H1 (cell line): ENCODE measurements at regions not wholly inside any gene's neighbourhood (a gene's known extent, or its start where the extent isn't known, plus 50 kb on each side); places are given as distances from the start of the nearest gene placed in this dataset.

Source experiments
- CTCF ChIA-PET: fragments of 300-600 bp; sonication (Branson Sonifier 250); formaldehyde crosslinking; loops from one replicate; lab custom pipeline; 2021; ENCODE audit not compliant: partially characterized antibody; lab: Charles Lee
- POLR2A ChIA-PET: fragments of 300-600 bp; sonication (Branson Sonifier 250); formaldehyde crosslinking; loops from one replicate; lab custom pipeline; 2021; ENCODE audit warnings: inconsistent platforms; ENCODE audit not compliant: partially characterized antibody; lab: Charles Lee
- DNase-seq, 2 experiments: peaks; one replicate each; pipeline versions ENCODE4 v3.0.0 to v3.0.0-alpha.2; 2010 to 2022; ENCODE audit warnings: low spot score in 2 of 2, low read depth in 1 of 2, mixed read lengths in 1 of 2
- FAIRE-seq: peaks from 2 replicates; lab custom pipeline; 2011; peaks lifted over from hg19 to GRCh38; lab: Jason Lieb, UNC
- H2AFZ ChIP-seq: 2 replicates; pipeline ENCODE4 v1.8.1; 2012; ENCODE audit warnings: low read length, inconsistent platforms
- H2AK5ac ChIP-seq: 2 replicates; pipeline ENCODE4 v1.6.1; 2013; ENCODE audit warnings: low read depth, low read length
- H2BK120ac ChIP-seq: replicated peaks from 2 replicates; pipeline ENCODE3; 2013; ENCODE audit warnings: low read depth, low read length, inconsistent platforms
- H2BK12ac ChIP-seq: 2 replicates; pipeline ENCODE4 v1.6.1; 2013; ENCODE audit warnings: low read depth, low read length
- H2BK15ac ChIP-seq: 2 replicates; pipeline ENCODE4 v1.6.1; 2013; ENCODE audit warnings: low read length
- H2BK20ac ChIP-seq: 2 replicates; pipeline ENCODE4 v1.6.1; 2013; ENCODE audit warnings: low read length
- H2BK5ac ChIP-seq: 2 replicates; pipeline ENCODE4 v1.6.1; 2013; ENCODE audit warnings: low read depth, low read length
- H3K14ac ChIP-seq: 2 replicates; pipeline ENCODE4 v1.6.1; 2013; ENCODE audit warnings: inconsistent platforms; ENCODE audit not compliant: insufficient read length
- H3K18ac ChIP-seq: 2 replicates; pipeline ENCODE4 v1.6.1; 2013; ENCODE audit warnings: low read length; ENCODE audit errors: extremely low read depth
- H3K23ac ChIP-seq: 2 replicates; pipeline ENCODE4 v1.6.1; 2013; ENCODE audit warnings: inconsistent platforms; ENCODE audit not compliant: insufficient read length
- H3K23me2 ChIP-seq: 2 replicates; pipeline ENCODE4 v1.6.1; 2013; ENCODE audit warnings: low read depth, low read length
- H3K27ac ChIP-seq: 2 replicates; pipeline ENCODE4 v1.6.1; 2011; ENCODE audit warnings: low read depth, low read length, inconsistent platforms
- H3K27me3 ChIP-seq, 4 experiments: replicated peaks in 1 of 4; 1 replicate in 1 of 4; 2 replicates in 3 of 4; pipeline versions ENCODE4 v1.6.1 to v1.8.1; 2011 to 2013; ENCODE audit warnings: low read length in 3 of 4, mild to moderate bottlenecking in 3 of 4, inconsistent platforms in 2 of 4, mixed read lengths in 2 of 4, moderate library complexity in 1 of 4; ENCODE audit not compliant: control insufficient read depth in 3 of 4, insufficient read depth in 3 of 4; ENCODE audit errors: extremely low read depth in 1 of 4
- H3K36me3 ChIP-seq, 4 experiments: 2 replicates each; pipeline versions ENCODE4 v1.6.1 to v1.8.1; 2011 to 2013; ENCODE audit warnings: mild to moderate bottlenecking in 4 of 4, low read length in 3 of 4, moderate library complexity in 2 of 4, control low read depth in 1 of 4, inconsistent platforms in 1 of 4; ENCODE audit not compliant: insufficient read depth in 4 of 4, control insufficient read depth in 2 of 4
- H3K4ac ChIP-seq: replicated peaks from 2 replicates; pipeline ENCODE3; 2013; ENCODE audit warnings: low read length, low read depth, mixed read lengths, inconsistent platforms; ENCODE audit not compliant: insufficient read length
- H3K4me1 ChIP-seq, 4 experiments: replicated peaks in 1 of 4; 1 replicate in 1 of 4; 2 replicates in 3 of 4; pipeline versions ENCODE4 v1.6.1 to v1.8.1; 2011 to 2013; ENCODE audit warnings: low read length in 3 of 4, inconsistent platforms in 2 of 4, mixed read lengths in 1 of 4; ENCODE audit not compliant: insufficient read depth in 4 of 4, control insufficient read depth in 3 of 4
- H3K4me2 ChIP-seq, 2 experiments: 2 replicates each; pipeline versions ENCODE4 v1.6.1 to v1.8.1; 2011 to 2013; ENCODE audit warnings: low read depth in 2 of 2, low read length in 2 of 2, control low read depth in 1 of 2, inconsistent platforms in 1 of 2, mild to moderate bottlenecking in 1 of 2; ENCODE audit not compliant: insufficient read depth in 1 of 2
- H3K4me3 ChIP-seq, 4 experiments: fragments of 200-600, 300-600 bp in 1 of 4; sonication (generic), shearing (Covaris generic), sonication (Bioruptor Twin) in 1 of 4; 2 replicates each; pipeline versions ENCODE4 v1.5.1 to v1.8.1; 2011 to 2016; ENCODE audit warnings: low read length in 4 of 4, low read depth in 3 of 4, control low read depth in 2 of 4, inconsistent platforms in 2 of 4, mild to moderate bottlenecking in 2 of 4, mixed read lengths in 1 of 4, moderate library complexity in 1 of 4; ENCODE audit not compliant: insufficient read depth in 2 of 4; ENCODE audit errors: extremely low read depth in 1 of 4
- H3K56ac ChIP-seq: replicated peaks from 2 replicates; pipeline ENCODE3; 2013; ENCODE audit warnings: low read depth, mild to moderate bottlenecking, mixed read lengths, low read length, inconsistent platforms; ENCODE audit not compliant: insufficient read length
- H3K79me1 ChIP-seq: 2 replicates; pipeline ENCODE4 v1.6.1; 2013; ENCODE audit warnings: low read depth, low read length, control low read depth
- H3K79me2 ChIP-seq, 2 experiments: 2 replicates each; pipeline versions ENCODE4 v1.6.1 to v1.8.1; 2012 to 2013; ENCODE audit warnings: low read length in 2 of 2, mild to moderate bottlenecking in 2 of 2, inconsistent platforms in 1 of 2; ENCODE audit not compliant: insufficient read depth in 2 of 2, control insufficient read depth in 1 of 2
- H3K9ac ChIP-seq, 4 experiments: replicated peaks in 1 of 4; 1 replicate in 1 of 4; 2 replicates in 3 of 4; pipeline versions ENCODE4 v1.6.1 to v1.8.1; 2011 to 2013; ENCODE audit warnings: low read depth in 3 of 4, low read length in 3 of 4, control low read depth in 2 of 4, mild to moderate bottlenecking in 2 of 4, moderate library complexity in 2 of 4, inconsistent platforms in 1 of 4; ENCODE audit errors: extremely low read depth in 1 of 4
- H3K9me3 ChIP-seq, 2 experiments: 2 replicates each; pipeline versions ENCODE4 v1.6.1 to v1.8.1; 2012 to 2013; ENCODE audit warnings: mild to moderate bottlenecking in 2 of 2, moderate library complexity in 2 of 2, control low read depth in 1 of 2, inconsistent platforms in 1 of 2, low read depth in 1 of 2, low read length in 1 of 2, mixed read lengths in 1 of 2; ENCODE audit not compliant: insufficient read depth in 2 of 2
- H4K20me1 ChIP-seq, 2 experiments: replicated peaks in 1 of 2; 2 replicates each; pipeline versions ENCODE3 to v1.8.1; 2011 to 2013; ENCODE audit warnings: inconsistent platforms in 2 of 2, low read length in 2 of 2, mild to moderate bottlenecking in 1 of 2; ENCODE audit not compliant: insufficient read depth in 2 of 2, control insufficient read depth in 1 of 2
- H4K5ac ChIP-seq: 2 replicates; pipeline ENCODE4 v1.6.1; 2013; ENCODE audit warnings: low read length, low read depth, mixed read lengths, inconsistent platforms; ENCODE audit not compliant: insufficient read length
- H4K8ac ChIP-seq: 2 replicates; pipeline ENCODE4 v1.8.0; 2013; ENCODE audit warnings: mild to moderate bottlenecking, moderate library complexity, low read length, inconsistent platforms; ENCODE audit not compliant: insufficient read depth; ENCODE audit errors: extremely low read depth
- H4K91ac ChIP-seq: replicated peaks from 2 replicates; pipeline ENCODE3; 2013; ENCODE audit warnings: low read length, mixed read lengths, inconsistent platforms; ENCODE audit not compliant: insufficient read length
- CBX8 ChIP-seq: fragments of 300-800, 300-1000 bp; sonication (generic); IDR thresholded peaks from 2 replicates; pipeline ENCODE4 v1.7.1; 2016; ENCODE audit warnings: low read depth, low read length, borderline replicate concordance
- CREB1 ChIP-seq: IDR thresholded peaks from 2 replicates; pipeline ENCODE4 v1.6.1; 2012; ENCODE audit warnings: inconsistent platforms
- EP300 ChIP-seq, 2 experiments: IDR thresholded peaks; 1 replicate in 1 of 2; 2 replicates in 1 of 2; pipeline ENCODE4 v1.6.1; 2011 to 2012; ENCODE audit warnings: low read depth in 2 of 2, low read length in 2 of 2, mild to moderate bottlenecking in 2 of 2, borderline replicate concordance in 1 of 2, inconsistent platforms in 1 of 2, moderate library complexity in 1 of 2
- GABPA ChIP-seq: IDR thresholded peaks from 2 replicates; pipeline ENCODE4 v1.6.1; 2011; ENCODE audit warnings: mild to moderate bottlenecking, low read length, moderate library complexity, borderline replicate concordance; ENCODE audit not compliant: insufficient read depth
- HDAC2 ChIP-seq, 2 experiments: fragments of 300-600 bp in 1 of 2; sonication (generic) in 1 of 2; IDR thresholded peaks; 2 replicates each; pipeline ENCODE4 v1.6.1; 2011 to 2012; ENCODE audit warnings: low read depth in 2 of 2, low read length in 2 of 2, mild to moderate bottlenecking in 2 of 2, moderate library complexity in 2 of 2, borderline replicate concordance in 1 of 2, inconsistent platforms in 1 of 2
- JUN ChIP-seq: IDR thresholded peaks from 2 replicates; pipeline ENCODE4 v1.6.1; 2011; ENCODE audit warnings: low read depth, mild to moderate bottlenecking, improper control_type of control experiment, low read length
- MAFK ChIP-seq: IDR thresholded peaks from 2 replicates; pipeline ENCODE4 v1.6.1; 2012; ENCODE audit warnings: low read depth, mild to moderate bottlenecking, improper control_type of control experiment, low read length
- SP1 ChIP-seq: IDR thresholded peaks from 2 replicates; pipeline ENCODE4 v1.6.1; 2011; ENCODE audit warnings: low read depth, low read length
- WGBS, 2 experiments: shearing (Covaris generic) in 1 of 2; methylation state at CpG; one replicate each; pipeline versions ENCODE4 v1.1.6 to v1.1.7; 2013 to 2015; ENCODE audit warnings: low lambda C conversion rate in 2 of 2, mixed read lengths in 2 of 2, inconsistent platforms in 1 of 2, low coverage in 1 of 2, missing lambda C conversion rate in 1 of 2; ENCODE audit not compliant: insufficient replicate concordance in 2 of 2, insufficient coverage in 1 of 2, insufficient read length in 1 of 2; ENCODE audit errors: extremely low coverage in 1 of 2, missing lambda C conversion rate in 1 of 2; 5-methylcytosine and 5-hydroxymethylcytosine counted together

- ChIA-PET POLR2A (no interaction called here), CTCF (no interaction called here)
- Histone ChIP-seq H3K9me3 (no peaks in the 10 kb centered on the region), H3K23ac (no peak overlapping the region), H3K4ac (no peak overlapping the region), H3K18ac (no peak overlapping the region), H3K23me2 (no peaks in the 10 kb centered on the region), H3K36me3 (no peaks in the 10 kb centered on the region), H4K91ac (no peak overlapping the region), H3K9ac (no peak overlapping the region), H2BK20ac (0 out of 2 replicates have a peak overlapping the region, but pooled peaks have one; percentile 56), H3K27me3 (no peaks in the 10 kb centered on the region), H3K79me2 (no peaks in the 10 kb centered on the region), H2AK5ac (no peak overlapping the region), H3K4me1 (no peaks in the 10 kb centered on the region), H3K14ac (no peak overlapping the region), H2BK120ac (no peak overlapping the region), H3K56ac (no peak overlapping the region), H2BK15ac (no peak overlapping the region), H2BK12ac (no peak overlapping the region), H4K20me1 (no peaks in the 10 kb centered on the region), H2AFZ (no peak overlapping the region), H3K4me2 (no peak overlapping the region), H3K4me3 (no peak overlapping the region), H3K79me1 (no peaks in the 10 kb centered on the region), H4K8ac (no peak overlapping the region), H4K5ac (no peak overlapping the region), H2BK5ac (no peak overlapping the region), H3K27ac (no peak overlapping the region)
- DNase-seq, result no peak
- WGBS, 2 experiments, result 86% methylated on average over 5 of the region's 5 CpGs; no CpG with 5 or more reads in 1 of the 2 experiments
- no peak for FAIRE-seq
- no peak for TF ChIP-seq MAFK
- TF ChIP-seq SP1, result no peak
- TF ChIP-seq JUN, result no peak
- TF ChIP-seq CBX8, result no peak
- no peak for TF ChIP-seq CREB1
- no peak for TF ChIP-seq HDAC2 (IDR thresholded peaks at IDR 0.05; ENCODE audit: borderline replicate concordance in 1 of 2, low read depth in 2 of 2, low read length in 2 of 2)
- no peak for TF ChIP-seq GABPA
- TF ChIP-seq EP300 (IDR thresholded peaks at IDR 0.05; ENCODE audit: borderline replicate concordance in 1 of 2, low read depth in 2 of 2, low read length in 2 of 2), result no peak
These were observed 335.7 kb upstream of the HSF2 start for GRCh38 chr6:122063761-122064160.
